ENCODE measurements at regions not wholly inside any gene's neighbourhood (a gene's known extent, or its start where the extent isn't known, plus 50 kb on each side); places are given as distances from the start of the nearest gene placed in this dataset.
"Not testable (repeated sequence)": the region's sequence is repeated elsewhere in the genome, so short reads cannot be mapped to it uniquely, and the experiment has no call there.

DNA sequence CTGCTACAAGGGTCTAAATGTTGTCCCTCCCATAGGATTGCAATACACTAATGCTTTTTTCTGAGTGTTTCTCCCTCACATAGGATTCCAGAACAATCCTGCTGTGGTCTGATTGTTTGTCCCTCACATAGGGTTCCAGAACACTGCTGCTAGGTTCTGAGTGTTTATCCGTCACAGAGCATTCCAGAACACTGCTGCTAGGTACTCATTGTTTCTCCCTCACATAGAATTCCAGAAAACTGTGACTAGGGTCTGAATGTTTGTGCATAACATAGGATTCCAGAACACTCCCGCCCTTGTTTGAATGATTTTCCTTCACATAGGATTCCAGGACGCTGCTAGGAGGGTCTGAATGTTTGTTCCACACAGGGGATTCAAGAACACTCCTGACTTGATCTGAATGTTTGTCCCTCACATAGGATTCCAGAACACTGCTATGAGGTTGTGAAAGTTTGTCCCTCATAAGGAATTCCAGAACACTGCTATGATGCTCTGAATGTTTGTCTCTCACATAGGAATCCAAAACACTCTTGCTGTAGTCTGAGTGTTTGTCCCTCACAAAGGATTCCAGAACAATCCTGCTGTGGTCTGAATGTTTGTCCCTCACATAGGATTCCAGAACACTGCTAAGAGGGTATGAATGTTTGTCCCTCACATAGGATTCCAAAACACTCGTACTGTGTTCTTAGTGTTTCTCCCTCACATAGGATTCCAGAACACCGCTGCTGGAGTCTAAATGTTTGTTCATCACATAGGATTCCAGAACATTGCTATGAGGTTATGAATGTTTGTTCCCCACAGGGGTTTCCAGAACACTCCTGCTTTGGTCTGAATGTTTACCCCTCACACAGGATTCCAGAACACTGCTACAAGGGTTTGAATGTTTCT is 213.5 kb downstream of the FOXD4L6 start:
- TF ChIP-seq, protein P1, sequence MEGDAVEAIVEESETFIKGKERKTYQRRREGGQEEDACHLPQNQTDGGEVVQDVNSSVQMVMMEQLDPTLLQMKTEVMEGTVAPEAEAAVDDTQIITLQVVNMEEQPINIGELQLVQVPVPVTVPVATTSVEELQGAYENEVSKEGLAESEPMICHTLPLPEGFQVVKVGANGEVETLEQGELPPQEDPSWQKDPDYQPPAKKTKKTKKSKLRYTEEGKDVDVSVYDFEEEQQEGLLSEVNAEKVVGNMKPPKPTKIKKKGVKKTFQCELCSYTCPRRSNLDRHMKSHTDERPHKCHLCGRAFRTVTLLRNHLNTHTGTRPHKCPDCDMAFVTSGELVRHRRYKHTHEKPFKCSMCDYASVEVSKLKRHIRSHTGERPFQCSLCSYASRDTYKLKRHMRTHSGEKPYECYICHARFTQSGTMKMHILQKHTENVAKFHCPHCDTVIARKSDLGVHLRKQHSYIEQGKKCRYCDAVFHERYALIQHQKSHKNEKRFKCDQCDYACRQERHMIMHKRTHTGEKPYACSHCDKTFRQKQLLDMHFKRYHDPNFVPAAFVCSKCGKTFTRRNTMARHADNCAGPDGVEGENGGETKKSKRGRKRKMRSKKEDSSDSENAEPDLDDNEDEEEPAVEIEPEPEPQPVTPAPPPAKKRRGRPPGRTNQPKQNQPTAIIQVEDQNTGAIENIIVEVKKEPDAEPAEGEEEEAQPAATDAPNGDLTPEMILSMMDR (IDR thresholded peaks at IDR 0.05; ENCODE audit: low read depth, low read length, missing control alignments) = no peak
- no peak overlapping the region for H3K4me3 ChIP-seq (replicated peaks; ENCODE audit: low read depth, low read length)
- no peak for DNase-seq (ENCODE audit: extremely low read depth, low read depth)

DNA sequence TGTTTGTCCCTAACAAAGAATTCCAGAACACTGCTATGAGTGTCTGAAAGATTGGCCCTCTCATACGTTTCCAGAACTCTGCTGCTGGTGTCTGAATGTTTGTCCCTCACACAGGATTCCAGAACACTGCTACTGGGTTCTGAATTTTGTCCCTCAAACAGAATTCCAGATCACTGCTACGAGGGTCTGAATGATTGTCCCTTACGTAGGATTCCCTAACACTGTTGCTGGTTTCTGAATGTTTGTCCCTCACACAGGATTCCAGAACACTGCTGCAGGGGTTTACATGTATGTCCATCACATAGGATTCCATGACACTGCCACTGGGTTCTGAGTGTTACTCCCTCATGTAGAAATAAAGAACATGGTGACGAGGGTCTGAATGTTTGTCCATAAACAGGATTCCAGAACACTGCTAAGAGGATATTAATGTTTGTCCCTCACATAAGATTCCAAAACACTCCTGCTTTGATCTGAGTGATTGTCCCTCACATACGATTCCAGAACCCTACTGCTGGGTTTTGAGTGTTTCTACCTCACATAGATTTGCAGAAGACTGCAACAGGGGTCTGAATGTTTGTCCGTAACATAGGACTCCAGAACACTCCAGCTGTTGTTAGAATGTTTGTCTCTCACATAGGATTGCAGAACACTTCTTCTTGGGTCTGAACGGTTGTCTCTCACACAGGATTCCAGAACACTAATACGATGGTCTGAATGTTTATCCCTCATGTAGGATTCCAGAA is 214.4 kb downstream of the FOXD4L6 start:
- no peak overlapping the region for H3K4me3 ChIP-seq (replicated peaks; ENCODE audit: low read depth, low read length)
- DNase-seq (ENCODE audit: extremely low read depth, low read depth) = no peak
- TF ChIP-seq, protein P1 (IDR thresholded peaks at IDR 0.05; ENCODE audit: low read depth, low read length, missing control alignments) = no peak

DNA sequence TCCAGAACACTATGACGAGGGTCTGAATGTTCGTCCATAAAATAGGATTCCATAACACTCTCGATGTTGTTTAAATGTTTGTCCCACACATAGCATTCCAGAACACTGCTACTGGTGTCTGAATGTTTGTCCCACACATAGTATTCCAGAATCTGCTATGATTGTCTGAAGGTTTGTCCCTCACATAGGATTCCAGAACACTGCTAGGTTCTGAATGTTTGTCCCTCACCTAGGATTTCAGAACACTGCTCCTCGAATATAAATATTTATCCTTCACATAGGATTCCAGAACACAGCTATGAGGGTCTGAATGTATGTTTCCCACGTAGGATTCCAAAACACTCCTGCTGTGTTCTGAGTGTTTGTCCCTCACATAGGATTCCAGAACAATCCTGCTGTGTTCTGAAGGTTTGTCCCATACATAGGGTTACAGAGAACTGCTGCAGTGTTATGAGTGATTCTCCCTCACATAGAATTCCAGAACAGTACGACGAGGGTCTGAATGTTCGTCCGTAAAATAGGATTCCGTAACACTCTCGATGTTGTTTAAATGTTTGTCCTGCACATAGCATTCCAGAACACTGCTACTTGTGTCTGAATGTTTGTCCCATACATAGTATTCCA is 215.3 kb downstream of the FOXD4L6 start:
- H3K4me3 ChIP-seq (replicated peaks; ENCODE audit: low read depth, low read length) = no peak overlapping the region
- TF ChIP-seq, protein P1 (IDR thresholded peaks at IDR 0.05; ENCODE audit: low read depth, low read length, missing control alignments) = no peak
- no peak for DNase-seq (ENCODE audit: extremely low read depth, low read depth)

DNA sequence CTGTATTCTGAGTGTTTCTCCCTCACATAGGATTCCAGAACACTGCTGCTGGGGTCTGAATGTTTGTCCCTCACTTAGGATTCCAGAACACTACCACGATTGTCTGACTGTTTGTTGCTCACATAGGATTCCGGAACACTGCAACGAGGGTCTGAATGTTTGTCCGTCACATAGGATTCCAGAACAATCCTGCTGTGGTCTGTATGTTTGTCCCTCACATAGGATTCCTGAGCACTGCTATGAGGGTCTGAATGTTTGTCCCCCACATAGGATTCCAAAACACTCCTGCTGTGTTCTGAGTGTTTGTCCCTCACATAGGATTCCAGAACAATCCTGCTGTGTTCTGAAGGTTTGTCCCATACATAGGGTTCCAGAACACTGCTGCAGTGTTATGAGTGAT is 215.8 kb downstream of the FOXD4L6 start:
- DNase-seq (ENCODE audit: extremely low read depth, low read depth); H3K4me3 ChIP-seq (replicated peaks; ENCODE audit: low read depth, low read length): not testable (repeated sequence)

- DNase-seq (ENCODE audit: extremely low read depth, low read depth) = no peak
- TF ChIP-seq, protein P1 (IDR thresholded peaks at IDR 0.05; ENCODE audit: low read depth, low read length, missing control alignments) = no peak
- no peak overlapping the region for H3K4me3 ChIP-seq (replicated peaks; ENCODE audit: low read depth, low read length)
Measured at GRCh38 chr9:40911647-40912046, 216.8 kb downstream of the FOXD4L6 start.

DNA sequence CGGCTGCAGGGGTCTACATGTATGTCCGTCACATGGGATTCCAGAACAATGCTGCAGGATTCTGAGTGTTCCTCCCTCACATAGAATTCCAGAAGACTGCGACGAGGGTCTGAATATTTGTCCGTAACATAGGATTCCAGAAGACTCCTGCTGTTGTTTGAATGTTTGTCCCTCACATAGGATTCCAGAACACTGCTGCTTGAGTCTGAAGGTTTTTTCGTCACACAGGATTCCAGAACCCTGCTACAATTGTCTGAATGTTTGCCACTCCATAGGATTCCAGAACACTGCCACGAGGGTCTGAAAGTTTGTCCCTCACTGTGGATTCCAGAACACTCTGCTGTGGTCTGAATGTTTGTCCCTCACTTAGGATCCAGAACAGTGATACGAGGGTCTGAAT is 217.5 kb downstream of the FOXD4L6 start:
- not testable (repeated sequence) for DNase-seq (ENCODE audit: extremely low read depth, low read depth); H3K4me3 ChIP-seq (replicated peaks; ENCODE audit: low read depth, low read length)

- H3K4me3 ChIP-seq (replicated peaks; ENCODE audit: low read depth, low read length) = no peak overlapping the region
- no peak for DNase-seq (ENCODE audit: extremely low read depth, low read depth)
- TF ChIP-seq, protein P1 (IDR thresholded peaks at IDR 0.05; ENCODE audit: low read depth, low read length, missing control alignments) = no peak
Measured at GRCh38 chr9:40909821-40910220, 218.7 kb downstream of the FOXD4L6 start.

DNA sequence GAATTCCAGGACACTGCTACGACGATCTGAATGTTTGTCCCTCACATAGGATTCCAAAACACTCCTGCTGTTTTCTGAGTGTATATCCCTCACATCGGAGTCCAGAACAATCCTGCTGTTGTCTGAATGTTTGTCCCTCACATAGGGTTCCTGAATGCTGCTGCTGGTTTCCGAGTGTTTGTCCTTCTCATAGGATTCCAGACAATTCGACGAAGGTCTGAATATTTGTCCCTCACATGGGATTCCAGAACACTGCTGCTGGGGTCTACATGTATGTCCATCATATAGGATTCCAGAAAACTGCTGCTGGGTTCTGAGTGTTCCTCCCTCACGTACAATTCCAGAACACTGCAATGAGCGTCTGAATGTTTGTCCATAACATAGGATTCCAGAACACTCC is 219.4 kb downstream of the FOXD4L6 start:
- DNase-seq (ENCODE audit: extremely low read depth, low read depth); H3K4me3 ChIP-seq (replicated peaks; ENCODE audit: low read depth, low read length): not testable (repeated sequence)

Measured in HFF-Myc (cell line).